B cell (primary cell): ENCODE measurements at regions not wholly inside any gene's neighbourhood (a gene's known extent, or its start where the extent isn't known, plus 50 kb on each side); places are given as distances from the start of the nearest gene placed in this dataset.

ENCODE experiments used
- ATAC-seq: fragments of 200-7000 bp; cut with Tn5 transposase; one replicate; pipeline ENCODE4 v1.10.0; 2021; ENCODE audit warnings: low read depth, mild to moderate bottlenecking, moderate number of reproducible peaks, moderate library complexity
- CTCF ChIA-PET: fragments of 350-600 bp; sonication (Branson Sonifier 250); formaldehyde crosslinking; loops from one replicate; lab custom pipeline; 2021; ENCODE audit warnings: antibody characterized with exemption, inconsistent platforms; lab: Charles Lee
- POLR2A ChIA-PET: fragments of 350-600 bp; sonication (Branson Sonifier 250); formaldehyde crosslinking; loops from one replicate; lab custom pipeline; 2021; ENCODE audit warnings: antibody characterized with exemption; lab: Charles Lee
- DNase-seq: peaks from one replicate; pipeline ENCODE4 v3.0.0; 2013
- H2AFZ ChIP-seq: 2 replicates; pipeline ENCODE4 v1.6.1; 2012; ENCODE audit warnings: mild to moderate bottlenecking, low read depth, low read length; ENCODE audit not compliant: insufficient read depth, poor library complexity, severe bottlenecking
- H3K27ac ChIP-seq, 2 donors: 1 replicate in 1 of 2; 2 replicates in 1 of 2; pipeline ENCODE4 v1.5.1; 2012 to 2013; ENCODE audit warnings: low read length in 2 of 2, mild to moderate bottlenecking in 2 of 2, moderate library complexity in 1 of 2
- H3K27me3 ChIP-seq, 4 experiments: fragments of 200-600 bp in 1 of 4; sonication (generic) in 1 of 4; replicated peaks in 1 of 4; 1 replicate in 2 of 4; 2 replicates in 2 of 4; pipeline versions ENCODE4 v1.6.1 to v1.7.0; 2013 to 2016; ENCODE audit warnings: low read length in 3 of 4, mild to moderate bottlenecking in 2 of 4, mixed read lengths in 1 of 4, moderate library complexity in 1 of 4; ENCODE audit not compliant: insufficient read depth in 4 of 4, control insufficient read depth in 3 of 4; ENCODE audit errors: control extremely low read depth in 1 of 4
- H3K36me3 ChIP-seq, 2 experiments: replicated peaks in 1 of 2; 1 replicate in 1 of 2; 2 replicates in 1 of 2; pipeline versions ENCODE4 v1.6.1 to v1.7.1; 2013; ENCODE audit warnings: low read length in 1 of 2; ENCODE audit not compliant: insufficient read depth in 2 of 2, control insufficient read depth in 1 of 2; ENCODE audit errors: control extremely low read depth in 1 of 2, extremely low read depth in 1 of 2
- H3K4me1 ChIP-seq, 2 donors: fragments of 200-600 bp in 1 of 2; sonication (generic) in 1 of 2; 1 replicate in 1 of 2; 2 replicates in 1 of 2; pipeline versions ENCODE4 v1.5.1 to v1.6.1; 2013 to 2017; ENCODE audit warnings: low read length in 2 of 2; ENCODE audit not compliant: control insufficient read depth in 2 of 2, insufficient read depth in 2 of 2
- H3K4me2 ChIP-seq: replicated peaks from 2 replicates; pipeline ENCODE3; 2012; ENCODE audit warnings: mild to moderate bottlenecking, low read depth, low read length; ENCODE audit not compliant: poor library complexity, severe bottlenecking
- H3K4me3 ChIP-seq, 5 experiments: fragments of 200-600 bp in 1 of 5; sonication (generic) in 1 of 5; 1 replicate in 3 of 5; 2 replicates in 2 of 5; pipeline versions ENCODE4 v1.5.1 to v1.7.0; 2011 to 2016; ENCODE audit warnings: low read length in 4 of 5, mild to moderate bottlenecking in 4 of 5, low read depth in 2 of 5, control low read depth in 1 of 5, moderate library complexity in 1 of 5; ENCODE audit not compliant: insufficient read depth in 1 of 5; ENCODE audit errors: control extremely low read depth in 1 of 5, extremely low read depth in 1 of 5
- H3K79me2 ChIP-seq: fragments of 200-600 bp; sonication (generic); one replicate; pipeline ENCODE4 v1.6.0; 2016; ENCODE audit warnings: low read length; ENCODE audit not compliant: control insufficient read depth, insufficient read depth
- H3K9ac ChIP-seq: fragments of 200-600 bp; sonication (generic); 2 replicates; pipeline ENCODE4 v1.6.1; 2017; ENCODE audit warnings: mild to moderate bottlenecking, low read length, moderate library complexity
- H3K9me3 ChIP-seq, 3 donors: one replicate each; pipeline versions ENCODE4 v1.6.1 to v1.7.1; 2013; ENCODE audit warnings: low read length in 2 of 3; ENCODE audit not compliant: control insufficient read depth in 2 of 3, insufficient read depth in 1 of 3; ENCODE audit errors: control extremely low read depth in 1 of 3
- H4K20me1 ChIP-seq: 2 replicates; pipeline ENCODE4 v1.6.0; 2012; ENCODE audit warnings: mild to moderate bottlenecking, low read length; ENCODE audit not compliant: insufficient read depth, control insufficient read depth, poor library complexity, severe bottlenecking
- H3K27ac Mint-ChIP-seq: one replicate; pipeline ENCODE4 v1.8.0; 2021; ENCODE audit warnings: mixed read lengths
- H3K27me3 Mint-ChIP-seq: one replicate; pipeline ENCODE4 v1.8.0; 2021; ENCODE audit warnings: mixed read lengths
- H3K4me1 Mint-ChIP-seq: one replicate; pipeline ENCODE4 v1.8.0; 2021; ENCODE audit warnings: mixed read lengths
- H3K4me3 Mint-ChIP-seq: one replicate; pipeline ENCODE4 v1.8.0; 2021; ENCODE audit warnings: mixed read lengths
- H3K9me3 Mint-ChIP-seq: one replicate; pipeline ENCODE4 v1.8.0; 2022; ENCODE audit warnings: mixed read lengths; ENCODE audit not compliant: insufficient read depth
- EZH2 ChIP-seq: IDR thresholded peaks from 2 replicates; pipeline ENCODE4 v1.6.1; 2012; ENCODE audit warnings: borderline replicate concordance, low read depth, mild to moderate bottlenecking, moderate library complexity, low read length; ENCODE audit not compliant: insufficient read depth, poor library complexity, severe bottlenecking
- WGBS: methylation state at CpG from one replicate; pipeline ENCODE4 v1.1.5; 2013; ENCODE audit warnings: missing lambda C conversion rate; ENCODE audit not compliant: insufficient coverage; 5-methylcytosine and 5-hydroxymethylcytosine counted together
- intact Hi-C: fragments of 100-400 bp; cut with micrococcal nuclease; formaldehyde crosslinking; loops from one replicate; pipeline ENCODE4 v1.10.0; 2022
- TF ChIP-seq, protein P1 (sequence below): fragments of 200-600 bp; IDR thresholded peaks from one replicate; pipeline ENCODE4 v1.8.0; 2022; ENCODE audit warnings: antibody characterized with exemption, mild to moderate bottlenecking

DNA sequence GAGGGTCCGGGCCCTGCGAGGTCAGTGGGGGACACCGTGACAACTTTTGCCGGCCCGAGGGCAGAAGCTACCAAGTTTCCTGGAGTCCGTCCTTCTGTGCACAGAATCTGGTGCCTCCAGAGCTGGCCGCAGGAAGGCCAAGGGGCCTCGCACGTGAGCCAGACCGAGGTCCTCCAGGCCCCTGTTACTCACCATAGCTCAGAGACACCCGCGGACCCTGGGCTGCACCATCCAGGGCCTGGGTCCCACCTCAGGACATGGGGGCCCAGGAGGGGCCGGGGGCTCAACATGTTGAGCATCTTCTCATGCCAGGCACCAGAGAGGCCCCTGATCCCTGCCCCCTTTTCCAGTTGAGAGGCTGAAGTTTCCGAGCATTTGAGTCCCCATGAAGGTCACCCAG lies 87.9 kb downstream of the HMX1 start:
- intact Hi-C loops = no loop called here
- ChIA-PET POLR2A (no interaction called here), CTCF (no interaction called here)
- no peak overlapping the region for H3K4me3 Mint-ChIP-seq
- H3K27ac Mint-ChIP-seq = no peak overlapping the region
- H3K4me1 ChIP-seq = no peaks in the 10 kb centered on the region
- 87% methylated on average over 14 of the region's 14 CpGs for WGBS
- peaks cover 0 to 12% (median 0%) of the 10 kb centered on the region in 3 donors for H3K9me3 ChIP-seq
- DNase-seq = no peak
- H3K9ac ChIP-seq = no peak overlapping the region
- H3K9me3 Mint-ChIP-seq = no peaks in the 10 kb centered on the region
- no peaks in the 10 kb centered on the region for H4K20me1 ChIP-seq
- TF ChIP-seq, protein P1, sequence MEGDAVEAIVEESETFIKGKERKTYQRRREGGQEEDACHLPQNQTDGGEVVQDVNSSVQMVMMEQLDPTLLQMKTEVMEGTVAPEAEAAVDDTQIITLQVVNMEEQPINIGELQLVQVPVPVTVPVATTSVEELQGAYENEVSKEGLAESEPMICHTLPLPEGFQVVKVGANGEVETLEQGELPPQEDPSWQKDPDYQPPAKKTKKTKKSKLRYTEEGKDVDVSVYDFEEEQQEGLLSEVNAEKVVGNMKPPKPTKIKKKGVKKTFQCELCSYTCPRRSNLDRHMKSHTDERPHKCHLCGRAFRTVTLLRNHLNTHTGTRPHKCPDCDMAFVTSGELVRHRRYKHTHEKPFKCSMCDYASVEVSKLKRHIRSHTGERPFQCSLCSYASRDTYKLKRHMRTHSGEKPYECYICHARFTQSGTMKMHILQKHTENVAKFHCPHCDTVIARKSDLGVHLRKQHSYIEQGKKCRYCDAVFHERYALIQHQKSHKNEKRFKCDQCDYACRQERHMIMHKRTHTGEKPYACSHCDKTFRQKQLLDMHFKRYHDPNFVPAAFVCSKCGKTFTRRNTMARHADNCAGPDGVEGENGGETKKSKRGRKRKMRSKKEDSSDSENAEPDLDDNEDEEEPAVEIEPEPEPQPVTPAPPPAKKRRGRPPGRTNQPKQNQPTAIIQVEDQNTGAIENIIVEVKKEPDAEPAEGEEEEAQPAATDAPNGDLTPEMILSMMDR = no peak
- TF ChIP-seq EZH2 = no peak
- H3K27ac ChIP-seq = no peak overlapping the region
- no peaks in the 10 kb centered on the region for H3K4me1 Mint-ChIP-seq
- no peaks in the 10 kb centered on the region for H3K36me3 ChIP-seq
- no peak overlapping the region for H3K4me2 ChIP-seq
- H3K4me3 ChIP-seq = no peak overlapping the region
- no peaks in the 10 kb centered on the region for H3K27me3 ChIP-seq
- no peaks in the 10 kb centered on the region for H3K79me2 ChIP-seq
- no peak overlapping the region for H2AFZ ChIP-seq
- no peak for ATAC-seq
- H3K27me3 Mint-ChIP-seq = no peaks in the 10 kb centered on the region

DNA sequence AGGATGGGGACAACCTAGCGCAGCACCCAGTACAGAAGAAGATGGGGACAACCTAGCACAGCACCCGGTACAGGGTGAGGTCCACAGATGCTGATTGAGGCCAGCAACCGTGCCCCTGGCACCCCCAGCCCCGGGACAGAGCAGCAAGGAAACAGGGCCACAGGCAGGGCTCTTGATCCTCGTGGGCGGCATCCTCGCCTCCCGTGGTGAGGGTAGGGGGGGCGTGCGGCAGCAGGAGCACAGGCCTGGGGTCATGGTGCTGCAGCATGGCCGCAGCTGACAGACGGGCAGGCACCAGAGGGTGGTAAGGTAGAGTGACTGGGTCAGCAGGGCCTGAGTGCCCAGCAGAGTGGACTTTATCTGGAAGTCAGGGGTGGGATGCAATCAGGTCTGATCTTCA lies 89.5 kb downstream of the HMX1 start:
- no peak for TF ChIP-seq EZH2
- Histone ChIP-seq H3K9ac (no peak overlapping the region), H3K4me2 (no peak overlapping the region), H2AFZ (no peak overlapping the region), H3K79me2 (no peaks in the 10 kb centered on the region), H3K27me3 (no peaks in the 10 kb centered on the region), H4K20me1 (no peaks in the 10 kb centered on the region), H3K4me3 (no peak overlapping the region), H3K36me3 (no peaks in the 10 kb centered on the region), H3K27ac (no peak overlapping the region), H3K4me1 (no peaks in the 10 kb centered on the region), H3K9me3 (peaks cover 0 to 14% (median 0%) of the 10 kb centered on the region in 3 donors)
- Mint-ChIP-seq H3K4me1 (no peaks in the 10 kb centered on the region), H3K4me3 (no peak overlapping the region), H3K9me3 (no peaks in the 10 kb centered on the region), H3K27me3 (no peaks in the 10 kb centered on the region), H3K27ac (no peak overlapping the region)
- ChIA-PET CTCF (no interaction called here), POLR2A (no interaction called here)
- intact Hi-C loops = no loop called here
- WGBS = 81% methylated on average over 12 of the region's 12 CpGs
- ATAC-seq = no peak
- no peak for DNase-seq
